ENCODE measurements at regions not wholly inside any gene's neighbourhood (a gene's known extent, or its start where the extent isn't known, plus 50 kb on each side); places are given as distances from the start of the nearest gene placed in this dataset.

DNA sequence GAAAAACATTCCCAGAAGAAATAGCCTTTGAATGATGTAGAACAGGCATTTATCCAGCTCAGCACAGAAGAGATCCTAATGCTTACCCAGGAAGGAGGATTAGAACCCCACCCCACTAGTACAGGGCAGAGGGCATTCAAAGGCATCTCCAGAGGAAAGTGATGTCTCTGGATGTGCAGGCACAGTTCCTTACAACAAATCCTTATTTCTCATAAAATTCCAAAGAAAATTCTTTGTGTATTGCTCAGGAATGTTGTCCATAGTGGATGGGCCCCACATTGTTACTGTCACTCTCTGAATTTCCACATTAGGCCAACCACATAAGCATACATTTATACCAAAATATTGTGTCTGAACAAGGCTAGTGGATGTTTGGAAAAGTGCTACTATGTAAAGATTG is 243.0 kb downstream of the ADRA2A start:
- H3T11ph ChIP-seq (ENCODE audit: low read length) = no peak overlapping the region
- no peaks in the 10 kb centered on the region for H3K27me3 ChIP-seq (ENCODE audit: insufficient read depth, low read length)
- peaks cover 3 to 5% of the 10 kb centered on the region in 2 experiments; a peak in 4 of 5 replicates for H3K9me3 Mint-ChIP-seq
- H2BK20ac ChIP-seq (ENCODE audit: low read depth, low read length, poor library complexity, severe bottlenecking) = no peak overlapping the region
- H2AFZ ChIP-seq (ENCODE audit: low read length) = no peak overlapping the region
- no peak overlapping the region for H3K4me3 Mint-ChIP-seq
- no peaks in the 10 kb centered on the region for H3K9me3 ChIP-seq (ENCODE audit: control insufficient read depth, low read depth, low read length)
- no peak overlapping the region for H3K14ac ChIP-seq (ENCODE audit: insufficient read depth, low read length)
- no peak overlapping the region for H3K4me2 ChIP-seq (ENCODE audit: insufficient read depth, insufficient read length, low read length)
- H3K79me2 ChIP-seq (ENCODE audit: insufficient read depth, low read length) = no peaks in the 10 kb centered on the region
- H2BK5ac ChIP-seq (ENCODE audit: insufficient read length, low read length) = no peak overlapping the region
- H3K27ac ChIP-seq (ENCODE audit: insufficient read length, low read depth, low read length) = no peak overlapping the region
- H3K18ac ChIP-seq (ENCODE audit: insufficient read length, low read depth, low read length) = no peak overlapping the region
- H3K36me3 Mint-ChIP-seq (ENCODE audit: insufficient read depth in 1 of 3, low read depth in 3 of 3) = no peaks in the 10 kb centered on the region; a peak in 1 of 7 replicates
- no peaks in the 10 kb centered on the region for H3K79me1 ChIP-seq (ENCODE audit: insufficient read depth, low read depth, low read length, poor library complexity, severe bottlenecking)
- H2BK12ac ChIP-seq (ENCODE audit: insufficient read length, low read depth, low read length) = no peak overlapping the region
- H3K4me1 ChIP-seq (ENCODE audit: insufficient read depth, low read length) = no peaks in the 10 kb centered on the region
- DNase-seq = no peak
- no peak overlapping the region for H3K23ac ChIP-seq (ENCODE audit: insufficient read length, low read depth, low read length)
- H2BK120ac ChIP-seq (ENCODE audit: low read depth, low read length, poor library complexity, severe bottlenecking) = no peak overlapping the region
- H2BK15ac ChIP-seq (ENCODE audit: low read depth, low read length) = no peak overlapping the region
- H3K56ac ChIP-seq (ENCODE audit: insufficient read length, low read depth, low read length) = no peak overlapping the region
- H3K23me2 ChIP-seq (ENCODE audit: insufficient read length, low read depth, low read length, poor library complexity, severe bottlenecking) = no peaks in the 10 kb centered on the region
- H3K27ac Mint-ChIP-seq = no peak overlapping the region
- H3K4me1 Mint-ChIP-seq = peaks cover 0 to 2% of the 10 kb centered on the region in 2 experiments; a peak in 1 of 4 replicates
- no peak overlapping the region for H3K4ac ChIP-seq (ENCODE audit: low read depth, low read length)
- no peak overlapping the region for H4K8ac ChIP-seq (replicated peaks; ENCODE audit: insufficient read length, low read depth, low read length)
- peaks cover 3% of the 10 kb centered on the region; the same call in 1 of the 2 replicates for H3K27me3 Mint-ChIP-seq (ENCODE audit: low read depth)
- no peak overlapping the region for H4K91ac ChIP-seq (ENCODE audit: insufficient read length, low read depth, low read length)
- no peaks in the 10 kb centered on the region for H4K20me1 ChIP-seq (ENCODE audit: control insufficient read depth, insufficient read depth, insufficient read length)
- H4K5ac ChIP-seq (ENCODE audit: insufficient read length, low read depth, low read length) = no peak overlapping the region
- H3K9ac ChIP-seq (ENCODE audit: extremely low read depth, insufficient read length, low read length) = no peak overlapping the region
- TF ChIP-seq, protein P1, sequence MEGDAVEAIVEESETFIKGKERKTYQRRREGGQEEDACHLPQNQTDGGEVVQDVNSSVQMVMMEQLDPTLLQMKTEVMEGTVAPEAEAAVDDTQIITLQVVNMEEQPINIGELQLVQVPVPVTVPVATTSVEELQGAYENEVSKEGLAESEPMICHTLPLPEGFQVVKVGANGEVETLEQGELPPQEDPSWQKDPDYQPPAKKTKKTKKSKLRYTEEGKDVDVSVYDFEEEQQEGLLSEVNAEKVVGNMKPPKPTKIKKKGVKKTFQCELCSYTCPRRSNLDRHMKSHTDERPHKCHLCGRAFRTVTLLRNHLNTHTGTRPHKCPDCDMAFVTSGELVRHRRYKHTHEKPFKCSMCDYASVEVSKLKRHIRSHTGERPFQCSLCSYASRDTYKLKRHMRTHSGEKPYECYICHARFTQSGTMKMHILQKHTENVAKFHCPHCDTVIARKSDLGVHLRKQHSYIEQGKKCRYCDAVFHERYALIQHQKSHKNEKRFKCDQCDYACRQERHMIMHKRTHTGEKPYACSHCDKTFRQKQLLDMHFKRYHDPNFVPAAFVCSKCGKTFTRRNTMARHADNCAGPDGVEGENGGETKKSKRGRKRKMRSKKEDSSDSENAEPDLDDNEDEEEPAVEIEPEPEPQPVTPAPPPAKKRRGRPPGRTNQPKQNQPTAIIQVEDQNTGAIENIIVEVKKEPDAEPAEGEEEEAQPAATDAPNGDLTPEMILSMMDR (conservative IDR thresholded peaks at IDR 0.05) = no peak
- H2AK5ac ChIP-seq (ENCODE audit: insufficient read length, low read length) = no peak overlapping the region
